Loucy (cell line): ENCODE measurements at regions not wholly inside any gene's neighbourhood (a gene's known extent, or its start where the extent isn't known, plus 50 kb on each side); places are given as distances from the start of the nearest gene placed in this dataset.

Experiments used
- CTCF ChIP-seq: fragments of 200-600 bp; sonication (generic); conservative IDR thresholded peaks from 2 replicates; pipeline ENCODE4 v1.5.1; 2014; ENCODE audit warnings: mild to moderate bottlenecking, antibody characterized with exemption, low read length
- EZH2phosphoT487 ChIP-seq: fragments of 200-600 bp; IDR thresholded peaks from 2 replicates; pipeline ENCODE4 v1.6.1; 2018; ENCODE audit warnings: antibody characterized with exemption, mild to moderate bottlenecking, moderate library complexity, borderline replicate concordance

- TF ChIP-seq CTCF (no peak), EZH2phosphoT487 (no peak)
Measured at GRCh38 chr11:23585416-23586104, 725.3 kb upstream of the CCDC179 start.
